HG02840 (cell line): ENCODE measurements at regions not wholly inside any gene's neighbourhood (a gene's known extent, or its start where the extent isn't known, plus 50 kb on each side); places are given as distances from the start of the nearest gene placed in this dataset.

Experiments
- ATAC-seq: cut with Tn5 transposase; IDR thresholded peaks from one replicate; pipeline ENCODE4 v1.9.1; 2021; ENCODE audit warnings: mild to moderate bottlenecking, moderate library complexity, moderate number of reproducible peaks; ENCODE audit not compliant: unreplicated experiment, low FRiP score

DNA sequence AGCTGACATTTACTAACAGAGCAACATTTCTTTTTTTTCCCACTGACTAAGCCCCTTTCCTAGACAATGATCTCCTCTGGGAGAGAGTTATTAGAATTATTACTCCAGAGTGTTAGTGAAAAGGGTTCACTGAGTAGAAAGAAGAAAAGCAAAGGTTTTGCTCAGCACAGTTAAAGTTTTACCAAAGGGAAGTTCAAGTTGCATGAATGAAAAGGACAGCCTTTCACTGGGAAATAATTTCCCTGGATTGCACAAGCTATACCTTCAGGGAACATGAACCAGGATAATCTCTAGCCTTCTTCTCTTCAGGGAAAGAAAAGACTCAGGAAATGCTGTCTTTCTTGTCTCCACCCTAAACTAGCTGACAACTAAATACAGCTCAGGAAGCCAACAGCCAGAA, 71.4 kb upstream of the ESRRG start:
- no peak for ATAC-seq

GRCh38 chr1:216793973-216794372, 70.7 kb upstream of the ESRRG start:
- no peak for ATAC-seq

- no peak for ATAC-seq
These were observed 70.1 kb upstream of the ESRRG start for GRCh38 chr1:216793303-216793702.

GRCh38 chr1:216788671-216789070, 65.4 kb upstream of the ESRRG start:
- ATAC-seq, result no peak

DNA sequence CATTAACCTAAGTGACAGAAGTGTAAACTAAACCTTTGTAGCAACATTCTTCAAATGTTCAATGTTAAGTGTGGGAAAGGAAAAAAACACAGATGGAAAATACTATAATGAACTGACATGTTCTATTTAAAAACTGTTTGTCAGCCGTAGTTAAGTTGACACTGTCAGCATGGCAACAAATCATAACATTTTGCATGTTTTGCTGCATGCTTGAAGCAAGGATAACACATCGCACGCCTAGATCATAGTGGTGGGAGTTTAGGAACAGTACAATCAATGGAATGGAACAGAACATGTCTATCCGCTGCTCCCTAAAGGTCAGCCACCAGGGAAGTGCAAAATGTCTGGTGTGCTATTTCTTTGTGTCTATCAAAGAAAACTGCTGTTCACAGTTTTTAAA, 62.5 kb upstream of the ESRRG start:
- ATAC-seq, result no peak

DNA sequence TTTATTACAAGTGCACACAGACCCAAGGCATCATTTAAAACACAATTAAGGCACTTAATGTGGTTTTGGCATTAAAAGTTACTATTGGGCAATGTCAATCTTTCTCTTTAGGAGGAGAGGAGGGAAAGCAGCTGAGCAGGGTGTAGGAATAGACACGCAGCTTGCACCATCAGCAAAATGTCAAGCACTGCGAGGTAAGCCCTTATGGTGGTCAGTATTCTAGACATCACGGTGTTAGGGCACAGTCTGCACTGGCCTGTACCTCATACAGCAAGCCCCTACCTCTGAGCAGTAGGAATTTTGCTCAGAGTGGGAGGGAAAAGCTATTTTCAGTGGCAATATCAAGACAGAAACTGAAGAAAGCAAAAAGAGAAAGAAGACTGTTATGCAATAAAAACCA, 62.0 kb upstream of the ESRRG start:
- no peak for ATAC-seq

GRCh38 chr1:216779686-216780085, 56.5 kb upstream of the ESRRG start:
- ATAC-seq, result no peak

GRCh38 chr1:216778737-216779136, 55.5 kb upstream of the ESRRG start:
- ATAC-seq, result no peak

DNA sequence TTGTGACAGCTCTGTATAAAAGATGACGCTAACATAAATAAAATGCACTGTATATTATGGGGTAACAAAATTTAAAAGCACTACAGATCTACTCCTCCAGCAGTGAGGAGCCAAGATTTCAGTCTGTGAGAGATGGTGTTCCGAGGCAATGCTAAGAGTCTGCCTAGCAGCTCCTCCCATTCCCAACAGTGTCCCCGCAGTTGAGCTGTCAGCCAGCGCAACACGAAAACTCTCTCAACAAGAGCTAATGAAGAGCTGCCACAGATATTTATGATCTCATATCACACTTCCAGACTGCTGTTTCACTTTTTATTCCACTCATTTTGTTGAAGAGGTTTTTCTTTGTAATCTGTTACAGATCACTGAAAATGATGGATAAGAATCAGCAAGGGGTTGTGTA, 53.9 kb upstream of the ESRRG start:
- no peak for ATAC-seq
